ENCODE measurements at regions not wholly inside any gene's neighbourhood (a gene's known extent, or its start where the extent isn't known, plus 50 kb on each side); places are given as distances from the start of the nearest gene placed in this dataset.
A peak's percentile ranks its signal among the peaks of the same experiment; 100 is the strongest.

- TF ChIP-seq SPI1 (IDR thresholded peaks at IDR 0.05; ENCODE audit: borderline replicate concordance, low read depth) (peak; percentile 20; the same call in 1 of the 2 replicates), POLR2AphosphoS5 (IDR thresholded peaks at IDR 0.05; ENCODE audit: low read depth) (no peak), GABPA (IDR thresholded peaks at IDR 0.05; ENCODE audit: low read depth) (no peak)
- Histone ChIP-seq H3K27ac (replicated peaks) (no peak overlapping the region), H3K27me3 (ENCODE audit: insufficient read depth, poor library complexity, severe bottlenecking) (no peaks in the 10 kb centered on the region), H3K4me3 (replicated peaks; ENCODE audit: insufficient read depth, low read length) (no peak overlapping the region)
- no peak for DNase-seq (ENCODE audit: low read depth in 1 of 2, low spot score in 1 of 2)
Measured at GRCh38 chr2:36267194-36267593, 88.4 kb upstream of the CRIM1 start.

GRCh38 chr2:36266536-36267121 lies 88.9 kb upstream of the CRIM1 start:
- no peak overlapping the region for H3K27ac ChIP-seq (replicated peaks)
- H3K27me3 ChIP-seq (ENCODE audit: insufficient read depth, poor library complexity, severe bottlenecking), result no peaks in the 10 kb centered on the region
- TF ChIP-seq CTCF (IDR thresholded peaks at IDR 0.05; ENCODE audit: insufficient read depth, low read length) (no peak), REST (IDR thresholded peaks at IDR 0.05; ENCODE audit: insufficient replicate concordance, low read depth) (no peak), SPI1 (IDR thresholded peaks at IDR 0.05; ENCODE audit: borderline replicate concordance, low read depth) (no peak), POLR2AphosphoS5 (IDR thresholded peaks at IDR 0.05; ENCODE audit: low read depth) (no peak), GABPA (IDR thresholded peaks at IDR 0.05; ENCODE audit: low read depth) (no peak)
- no peak for DNase-seq (ENCODE audit: low read depth in 1 of 2, low spot score in 1 of 2)
- H3K4me3 ChIP-seq (replicated peaks; ENCODE audit: insufficient read depth, low read length), result no peak overlapping the region

GRCh38 chr2:36262581-36262980 lies 93.0 kb upstream of the CRIM1 start:
- no peak for DNase-seq (ENCODE audit: low read depth in 1 of 2, low spot score in 1 of 2)
- Histone ChIP-seq H3K27ac (replicated peaks) (no peak overlapping the region), H3K4me3 (replicated peaks; ENCODE audit: insufficient read depth, low read length) (no peak overlapping the region), H3K27me3 (ENCODE audit: insufficient read depth, poor library complexity, severe bottlenecking) (no peaks in the 10 kb centered on the region)
- no peak for TF ChIP-seq CTCF (IDR thresholded peaks at IDR 0.05; ENCODE audit: insufficient read depth, low read length)
- TF ChIP-seq POLR2AphosphoS5 (IDR thresholded peaks at IDR 0.05; ENCODE audit: low read depth), result no peak
- no peak for TF ChIP-seq REST (IDR thresholded peaks at IDR 0.05; ENCODE audit: insufficient replicate concordance, low read depth)
- no peak for TF ChIP-seq GABPA (IDR thresholded peaks at IDR 0.05; ENCODE audit: low read depth)
- no peak for TF ChIP-seq SPI1 (IDR thresholded peaks at IDR 0.05; ENCODE audit: borderline replicate concordance, low read depth)

- Histone ChIP-seq H3K4me3 (replicated peaks; ENCODE audit: insufficient read depth, low read length) (no peak overlapping the region), H3K27me3 (ENCODE audit: insufficient read depth, poor library complexity, severe bottlenecking) (no peaks in the 10 kb centered on the region), H3K27ac (replicated peaks) (no peak overlapping the region)
- no peak for TF ChIP-seq SPI1 (IDR thresholded peaks at IDR 0.05; ENCODE audit: borderline replicate concordance, low read depth)
- no peak for TF ChIP-seq GABPA (IDR thresholded peaks at IDR 0.05; ENCODE audit: low read depth)
- no peak for TF ChIP-seq REST (IDR thresholded peaks at IDR 0.05; ENCODE audit: insufficient replicate concordance, low read depth)
- TF ChIP-seq CTCF (IDR thresholded peaks at IDR 0.05; ENCODE audit: insufficient read depth, low read length), result no peak
- no peak for TF ChIP-seq POLR2AphosphoS5 (IDR thresholded peaks at IDR 0.05; ENCODE audit: low read depth)
- no peak for DNase-seq (ENCODE audit: low read depth in 1 of 2, low spot score in 1 of 2)
Measured at GRCh38 chr2:36255863-36256262, 99.7 kb upstream of the CRIM1 start.

Data from HL-60 (cell line).